DMS53 (cell line): ENCODE measurements at regions not wholly inside any gene's neighbourhood (a gene's known extent, or its start where the extent isn't known, plus 50 kb on each side); places are given as distances from the start of the nearest gene placed in this dataset.
"Not testable (repeated sequence)": the region's sequence is repeated elsewhere in the genome, so short reads cannot be mapped to it uniquely, and the experiment has no call there.

Source experiments
- DNase-seq: peaks from one replicate; lab custom pipeline; 2025; lab: John Stamatoyannopoulos, UW

DNA sequence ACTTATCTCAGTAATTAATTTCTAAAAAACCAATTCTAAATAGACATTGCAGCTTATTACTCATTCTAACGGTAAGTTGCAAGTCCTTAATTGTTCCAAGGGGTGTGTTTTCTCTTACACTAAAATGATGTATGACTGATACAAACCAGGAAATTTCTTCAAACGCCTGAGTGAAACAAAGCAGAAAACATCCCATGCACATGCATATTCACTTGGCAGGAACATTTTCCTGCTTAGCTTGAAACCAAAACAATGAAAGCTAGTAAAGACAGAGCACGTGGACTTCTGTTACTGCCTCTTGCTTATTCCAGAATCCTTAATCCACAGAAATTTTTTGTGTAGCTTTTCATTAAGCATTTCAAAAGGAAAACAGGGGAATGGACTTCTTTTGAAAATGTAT lies 187.7 kb downstream of the MTERF1 start:
- DNase-seq = no peak

DNA sequence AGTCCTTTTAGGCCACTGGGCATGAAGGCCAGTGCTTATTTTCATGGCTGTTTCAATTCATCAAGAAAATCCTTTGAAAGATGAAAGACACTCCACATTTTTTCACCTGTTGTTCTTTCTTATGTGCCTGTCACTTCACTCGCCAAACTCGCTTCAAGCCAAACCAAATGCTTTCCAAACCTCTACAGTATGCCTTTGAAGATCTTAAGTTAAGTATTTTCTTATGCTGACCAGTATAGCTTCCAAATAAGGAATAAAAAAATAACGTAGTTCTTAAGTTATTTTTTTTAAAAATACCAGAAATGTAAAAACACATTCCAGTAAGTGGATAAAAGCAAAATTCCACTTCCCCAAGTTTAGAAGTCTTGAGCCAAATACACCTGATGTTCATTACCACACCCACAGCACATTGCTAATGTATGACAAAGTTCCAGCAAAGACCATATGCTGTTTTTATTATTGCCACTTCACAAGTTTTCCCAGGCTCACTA lies 186.1 kb downstream of the MTERF1 start:
- DNase-seq = no peak

GRCh38 chr7:91710881-91711280 lies 169.6 kb downstream of the MTERF1 start:
- DNase-seq = no peak

DNA sequence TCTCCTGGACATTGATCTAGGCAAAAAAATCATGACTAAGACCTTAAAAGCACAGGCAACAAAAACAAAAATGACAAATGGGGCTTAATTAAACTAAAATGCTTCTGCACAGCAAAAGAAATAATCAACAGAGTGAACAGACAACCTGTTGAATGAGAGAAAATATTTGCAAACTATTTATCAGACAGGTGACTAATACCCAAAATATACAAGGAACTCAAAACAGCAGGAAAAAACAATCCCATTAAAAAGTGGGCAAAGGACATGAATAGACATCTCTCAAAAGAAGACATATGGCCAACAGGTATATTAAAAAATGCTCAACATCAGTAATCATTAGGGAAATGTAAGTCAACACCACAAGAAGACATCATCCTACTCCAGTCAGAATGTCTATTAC lies 166.8 kb downstream of the MTERF1 start:
- no peak for DNase-seq

DNA sequence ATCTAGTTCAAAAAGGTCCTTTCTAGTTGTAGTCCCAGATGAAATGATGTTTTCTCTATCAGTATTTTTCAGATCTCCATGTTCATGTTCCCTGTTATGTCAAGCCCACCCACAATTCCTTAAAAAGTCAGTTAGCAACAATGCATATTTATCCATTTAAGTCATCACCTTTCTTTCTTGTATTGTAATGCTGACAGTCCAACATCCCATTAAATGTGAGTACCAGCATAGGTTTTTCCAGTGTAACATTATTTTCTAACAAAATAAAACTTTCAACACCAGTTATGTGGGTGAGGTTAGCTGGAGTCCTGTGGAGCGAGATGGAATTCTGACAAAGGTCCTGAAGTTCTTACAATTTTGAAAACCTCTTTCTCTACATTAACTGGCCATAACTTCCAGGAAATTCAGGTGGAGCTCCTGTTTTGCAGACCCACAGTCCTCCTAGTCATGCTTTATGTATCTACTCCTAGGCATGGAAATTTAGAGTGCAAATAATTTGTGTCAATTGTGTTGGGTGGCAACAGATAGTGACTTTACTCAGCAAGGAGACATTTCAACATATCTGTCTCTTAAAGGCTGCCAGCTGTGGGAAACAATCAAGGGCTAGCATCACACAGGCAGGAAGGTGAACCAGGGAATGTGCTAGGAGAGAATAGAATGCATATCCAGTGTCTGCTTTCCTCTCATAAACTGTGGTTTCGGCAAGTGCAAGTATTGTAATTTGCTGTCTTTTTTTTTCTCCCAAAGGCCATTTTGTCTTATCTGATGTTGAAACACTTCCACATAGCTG lies 162.6 kb downstream of the MTERF1 start:
- no peak for DNase-seq

DNA sequence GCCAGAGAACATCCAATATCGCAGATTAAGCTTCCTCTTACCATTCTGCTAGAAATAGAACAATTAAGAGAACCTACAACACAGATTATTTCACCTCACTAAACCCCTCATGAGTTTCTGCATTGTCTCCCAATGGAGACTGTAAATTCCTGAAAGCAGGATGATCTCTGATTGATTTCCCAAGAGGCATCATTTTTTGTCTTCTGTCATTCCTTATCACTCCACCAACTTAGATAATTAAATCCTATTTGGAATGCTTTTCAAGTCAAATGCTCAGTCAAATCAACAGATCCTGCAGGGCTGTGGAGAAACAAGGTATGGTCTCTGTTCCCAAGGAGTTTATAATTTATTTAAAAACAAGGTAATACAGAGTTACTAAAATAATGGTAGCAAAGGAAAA lies 161.5 kb downstream of the MTERF1 start:
- no peak for DNase-seq

GRCh38 chr7:91720260-91720937 lies 160.1 kb downstream of the MTERF1 start:
- DNase-seq = no peak

- no peak for DNase-seq
Measured at GRCh38 chr7:91722831-91723230, 157.7 kb downstream of the MTERF1 start.

DNA sequence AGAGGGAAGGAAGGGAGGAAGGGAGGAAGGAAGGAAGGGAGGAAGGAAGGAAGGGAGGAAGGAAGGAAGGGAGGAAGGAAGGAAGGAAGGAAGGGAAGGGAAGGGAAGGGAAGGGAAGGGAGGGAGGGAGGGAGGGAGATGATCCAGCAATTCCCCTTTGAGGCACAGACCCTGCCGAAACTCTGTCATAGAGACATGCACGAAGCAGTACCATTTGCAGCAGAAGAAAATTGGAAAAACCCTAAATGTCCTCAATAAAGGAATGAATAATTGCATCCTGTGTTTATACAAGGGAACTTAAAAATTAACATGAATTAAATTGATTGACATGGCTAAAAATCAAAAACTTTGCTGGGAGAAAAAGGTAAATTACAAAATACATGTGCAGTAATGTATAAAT lies 151.5 kb downstream of the MTERF1 start:
- not testable (repeated sequence) for DNase-seq

DNA sequence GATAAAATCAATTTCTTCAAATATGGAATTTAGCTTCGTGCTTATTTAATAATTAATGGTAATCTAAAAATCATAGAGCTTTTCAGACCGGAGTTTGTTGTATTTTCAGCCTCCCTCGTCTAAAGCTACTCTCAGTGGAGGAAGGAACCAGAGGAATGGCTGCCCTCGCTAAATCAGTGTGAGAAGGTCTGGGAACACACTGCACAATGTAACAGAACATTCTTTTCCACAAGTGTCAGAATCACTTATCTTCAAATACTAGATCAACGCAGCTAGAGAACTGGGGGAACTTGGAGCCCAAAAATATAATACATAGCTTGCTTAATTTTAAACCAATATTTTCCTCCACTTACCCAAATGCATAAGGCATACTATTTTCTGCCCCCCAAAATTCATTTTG lies 148.5 kb downstream of the MTERF1 start:
- DNase-seq = no peak

GRCh38 chr7:91749418-91749817 lies 131.1 kb downstream of the MTERF1 start:
- no peak for DNase-seq

DNA sequence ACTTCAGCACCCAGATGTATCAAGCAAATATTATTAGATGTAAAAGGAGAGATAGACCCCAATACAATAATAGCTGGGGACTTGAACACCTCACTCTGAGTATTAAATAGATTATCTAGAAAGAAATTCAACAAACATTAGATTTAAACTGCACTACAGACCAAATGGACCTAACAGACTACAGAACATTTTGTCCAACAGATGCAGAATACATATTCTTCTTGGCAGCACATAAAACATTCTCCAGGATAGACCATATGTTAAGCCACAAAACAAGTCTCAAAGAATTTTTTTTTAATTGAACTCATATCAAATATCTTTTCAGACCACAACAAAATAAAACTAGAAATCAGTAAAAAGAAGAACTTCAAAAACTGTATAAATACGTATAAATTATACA lies 130.4 kb downstream of the MTERF1 start:
- DNase-seq = no peak

DNA sequence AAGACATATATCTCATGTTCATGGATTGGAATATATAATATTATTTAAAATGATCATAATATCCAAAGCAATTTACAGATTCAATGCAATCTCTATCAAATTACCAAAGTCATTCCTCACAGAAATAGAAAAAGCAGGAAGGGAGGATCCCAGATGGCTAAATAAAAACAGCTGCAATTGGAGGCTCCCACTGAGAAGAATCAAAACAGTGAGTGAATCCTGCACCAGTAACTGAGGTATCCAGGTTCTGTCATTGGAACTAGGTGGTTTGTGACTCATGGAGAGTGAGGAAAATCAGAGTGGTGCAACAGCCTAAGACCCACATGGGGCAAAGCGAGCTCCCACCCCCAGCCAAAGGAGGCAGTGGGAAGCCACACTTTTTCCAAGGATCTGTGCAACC lies 128.4 kb downstream of the MTERF1 start:
- DNase-seq = peak; percentile 28

DNA sequence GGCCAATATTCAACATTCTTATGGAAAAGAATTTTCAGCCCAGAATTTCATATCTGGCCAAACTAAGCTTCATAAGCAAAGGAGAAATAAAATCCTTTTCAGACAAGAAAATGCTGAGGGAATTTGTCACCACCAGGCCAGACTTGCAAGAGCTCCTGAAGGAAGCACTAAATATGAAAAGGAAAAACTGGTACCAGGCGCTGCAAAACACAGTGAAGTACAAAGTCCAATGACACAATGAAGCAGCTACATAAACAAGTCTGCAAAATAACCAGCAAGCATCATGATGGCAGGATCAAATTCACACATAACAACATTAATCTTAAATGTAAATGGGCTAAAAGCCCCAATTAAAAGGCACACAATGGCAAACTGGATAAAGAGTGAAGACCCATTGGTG lies 126.2 kb downstream of the MTERF1 start:
- peak; percentile 90 for DNase-seq

DNA sequence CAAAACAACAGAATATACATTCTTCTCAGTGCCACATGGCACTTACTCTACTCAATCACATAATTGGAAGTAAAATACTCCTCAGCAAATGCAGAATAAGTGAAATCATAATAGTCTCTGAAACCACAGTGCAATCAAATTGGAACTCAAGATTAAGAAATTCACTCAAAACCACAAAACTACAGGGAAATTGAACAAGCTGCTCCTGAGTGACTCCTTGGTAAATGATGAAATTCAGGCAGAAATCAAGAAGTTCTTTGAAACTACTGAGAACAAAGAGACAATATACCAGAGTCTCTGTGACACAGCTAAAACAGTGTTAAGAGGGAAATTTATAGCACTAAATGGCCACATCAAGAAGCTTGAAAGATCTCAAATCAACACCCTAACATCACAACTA lies 125.4 kb downstream of the MTERF1 start:
- DNase-seq = not testable (repeated sequence)

GRCh38 chr7:91759205-91759863 lies 121.2 kb downstream of the MTERF1 start:
- DNase-seq = peak; percentile 98

GRCh38 chr7:91767820-91768219 lies 112.7 kb downstream of the MTERF1 start:
- DNase-seq = no peak

GRCh38 chr7:91771394-91771793 lies 109.1 kb downstream of the MTERF1 start:
- no peak for DNase-seq

DNA sequence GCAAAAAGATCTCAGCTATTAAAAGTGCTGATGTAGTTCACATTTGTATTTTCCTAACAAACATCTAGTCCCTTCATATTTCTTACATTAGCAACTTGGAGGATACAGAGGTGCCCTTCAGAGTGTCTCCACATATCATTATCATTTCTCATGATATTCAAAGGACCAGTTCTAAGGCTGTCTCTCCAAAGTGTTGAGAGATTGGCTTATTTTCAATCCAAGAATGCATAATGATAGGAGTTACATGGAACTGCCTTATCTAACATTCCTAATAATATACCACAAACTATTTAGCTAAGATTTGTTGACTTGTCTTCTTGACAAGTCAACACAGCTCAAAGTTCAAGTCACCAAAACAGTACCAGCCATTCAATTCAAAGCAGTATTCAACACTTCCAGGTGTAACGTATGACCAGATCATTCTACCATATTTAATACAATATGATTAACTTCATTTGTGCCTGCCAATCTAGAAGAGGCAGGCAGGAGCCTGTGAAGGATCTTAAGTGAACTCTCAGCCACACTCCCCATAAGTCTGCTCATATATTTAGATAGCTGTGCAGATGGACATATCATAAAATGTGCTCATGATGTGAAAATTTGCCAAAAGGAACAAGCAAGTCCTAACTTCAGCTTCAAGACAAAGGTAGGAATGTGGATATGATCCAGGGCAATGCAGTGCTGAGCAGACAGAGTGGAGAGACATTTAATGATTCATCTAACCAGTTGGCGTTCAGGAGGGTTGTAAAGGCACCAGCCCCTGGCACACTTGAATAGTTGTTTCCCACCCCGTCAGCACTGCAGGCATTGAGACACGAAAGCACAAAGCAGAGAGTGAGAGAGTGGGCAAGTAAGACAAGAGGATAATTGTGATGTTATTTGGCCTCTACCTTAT lies 108.3 kb downstream of the MTERF1 start:
- no peak for DNase-seq

DNA sequence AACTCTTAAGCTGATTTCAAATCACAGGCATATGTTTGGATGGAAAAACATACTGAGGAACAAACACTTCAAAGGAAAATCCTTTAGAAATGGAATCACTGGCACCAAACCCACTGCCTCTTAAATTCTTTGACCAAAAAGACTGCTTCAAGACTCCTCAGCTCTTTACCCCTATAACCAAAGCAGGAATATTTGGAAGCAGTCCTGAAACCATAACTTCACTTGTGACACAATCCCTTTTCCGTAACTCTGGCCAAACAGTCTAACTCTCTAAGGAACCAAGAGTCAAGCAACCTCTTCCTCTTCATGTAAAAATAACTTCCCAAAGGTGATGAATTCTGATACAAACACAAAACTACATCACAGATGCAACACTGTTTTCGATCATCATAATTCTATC lies 104.3 kb downstream of the MTERF1 start:
- DNase-seq = no peak

- no peak for DNase-seq
Measured at GRCh38 chr7:91777522-91777921, 103.0 kb downstream of the MTERF1 start.

DNA sequence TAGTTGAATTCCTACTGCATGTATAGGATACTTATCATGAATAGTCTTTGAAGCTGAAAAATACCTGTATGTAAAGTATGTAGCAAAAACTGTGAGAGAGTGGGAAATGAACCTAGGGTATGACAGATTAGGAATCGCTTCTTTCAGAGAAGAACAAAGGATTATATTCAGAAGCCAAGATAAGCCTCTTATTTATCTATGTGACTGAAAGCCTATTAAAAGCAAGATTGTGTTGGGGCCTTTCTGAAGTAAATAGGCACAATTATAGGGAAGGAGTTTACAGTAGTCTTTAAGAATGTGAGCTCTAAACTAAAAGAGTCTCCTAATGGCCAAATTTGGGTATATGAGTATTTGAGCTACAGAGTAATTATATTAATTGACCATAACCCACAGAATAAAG lies 102.1 kb downstream of the MTERF1 start:
- DNase-seq = no peak
